CD4-positive, alpha-beta T cell (primary cell): ENCODE measurements at regions not wholly inside any gene's neighbourhood (a gene's known extent, or its start where the extent isn't known, plus 50 kb on each side); places are given as distances from the start of the nearest gene placed in this dataset.

Source experiments
- ATAC-seq: fragments of 200-7000 bp; cut with Tn5 transposase; one replicate; pipeline ENCODE4 v1.10.0; 2022; ENCODE audit warnings: mild to moderate bottlenecking; ENCODE audit not compliant: poor library complexity
- CTCF ChIA-PET: fragments of 350-600 bp; sonication (Branson Sonifier 250); formaldehyde crosslinking; loops from one replicate; lab custom pipeline; 2021; ENCODE audit warnings: antibody characterized with exemption, inconsistent platforms; lab: Charles Lee
- POLR2A ChIA-PET: fragments of 350-600 bp; sonication (Branson Sonifier 250); formaldehyde crosslinking; loops from one replicate; lab custom pipeline; 2021; ENCODE audit warnings: antibody characterized with exemption, inconsistent platforms; lab: Charles Lee
- DNase-seq, 14 experiments: peaks; one replicate each; pipeline ENCODE4 v3.0.0-alpha.2; 2013 to 2020; ENCODE audit warnings: mixed read lengths in 2 of 14
- H3K27ac ChIP-seq, 2 donors: one replicate each; pipeline versions ENCODE4 v1.5.1 to v1.7.0; 2013; ENCODE audit warnings: low read length in 2 of 2, low read depth in 1 of 2, mild to moderate bottlenecking in 1 of 2
- H3K27me3 ChIP-seq, 2 experiments: 1 replicate in 1 of 2; 2 replicates in 1 of 2; pipeline versions ENCODE4 v1.6.1 to v1.7.0; 2013; ENCODE audit warnings: low read length in 2 of 2, control low read depth in 1 of 2, mild to moderate bottlenecking in 1 of 2, moderate library complexity in 1 of 2; ENCODE audit not compliant: insufficient read depth in 2 of 2, control insufficient read depth in 1 of 2
- H3K36me3 ChIP-seq: one replicate; pipeline ENCODE4 v1.6.1; 2013; ENCODE audit warnings: low read length, control low read depth; ENCODE audit not compliant: insufficient read depth
- H3K4me1 ChIP-seq: one replicate; pipeline ENCODE4 v1.6.1; 2013; ENCODE audit warnings: low read length, control low read depth; ENCODE audit not compliant: insufficient read depth
- H3K4me3 ChIP-seq: one replicate; pipeline ENCODE4 v1.5.1; 2013; ENCODE audit warnings: mild to moderate bottlenecking, low read length, moderate library complexity
- H3K9me3 ChIP-seq, 2 experiments: 1 replicate in 1 of 2; 2 replicates in 1 of 2; pipeline versions ENCODE4 v1.6.1 to v1.7.0; 2013; ENCODE audit warnings: low read length in 2 of 2, mild to moderate bottlenecking in 2 of 2, control low read depth in 1 of 2, moderate library complexity in 1 of 2; ENCODE audit not compliant: control insufficient read depth in 1 of 2, insufficient read depth in 1 of 2
- H3K27ac Mint-ChIP-seq: one replicate; pipeline ENCODE4 v1.8.0; 2020; ENCODE audit warnings: mixed read lengths
- H3K27me3 Mint-ChIP-seq: one replicate; pipeline ENCODE4 v1.8.0; 2021; ENCODE audit warnings: mixed read lengths
- H3K36me3 Mint-ChIP-seq: one replicate; pipeline ENCODE4 v1.8.0; 2021; ENCODE audit warnings: low read depth, mixed read lengths
- H3K4me1 Mint-ChIP-seq: one replicate; pipeline ENCODE4 v1.8.0; 2021; ENCODE audit warnings: low read depth, mixed read lengths
- H3K4me3 Mint-ChIP-seq: one replicate; pipeline ENCODE4 v1.8.0; 2020; ENCODE audit warnings: mild to moderate bottlenecking, mixed read lengths
- H3K9me3 Mint-ChIP-seq: one replicate; pipeline ENCODE4 v1.8.0; 2020; ENCODE audit warnings: mixed read lengths
- intact Hi-C, 2 experiments: fragments of 100-400 bp; cut with DNase I in 1 of 2; cut with micrococcal nuclease in 1 of 2; formaldehyde crosslinking; loops; one replicate each; pipeline versions ENCODE4 v1.15.1 to v1.9.0; 2023 to 2025; cut with DNase I, micrococcal nuclease
- TF ChIP-seq, protein P1 (sequence below): fragments of 200-600 bp; IDR thresholded peaks from one replicate; pipeline ENCODE4 v1.8.0; 2022; ENCODE audit warnings: antibody characterized with exemption, mild to moderate bottlenecking

GRCh38 chr2:77864426-77864825, 342.2 kb upstream of the LRRTM4 start:
- CTCF ChIA-PET, result no interaction called here
- Histone ChIP-seq H3K9me3 (peaks cover 0 to 9% of the 10 kb centered on the region in 2 experiments), H3K36me3 (no peaks in the 10 kb centered on the region), H3K4me1 (no peaks in the 10 kb centered on the region), H3K27ac (no peak overlapping the region), H3K27me3 (no peaks in the 10 kb centered on the region), H3K4me3 (no peak overlapping the region)
- TF ChIP-seq, protein P1, sequence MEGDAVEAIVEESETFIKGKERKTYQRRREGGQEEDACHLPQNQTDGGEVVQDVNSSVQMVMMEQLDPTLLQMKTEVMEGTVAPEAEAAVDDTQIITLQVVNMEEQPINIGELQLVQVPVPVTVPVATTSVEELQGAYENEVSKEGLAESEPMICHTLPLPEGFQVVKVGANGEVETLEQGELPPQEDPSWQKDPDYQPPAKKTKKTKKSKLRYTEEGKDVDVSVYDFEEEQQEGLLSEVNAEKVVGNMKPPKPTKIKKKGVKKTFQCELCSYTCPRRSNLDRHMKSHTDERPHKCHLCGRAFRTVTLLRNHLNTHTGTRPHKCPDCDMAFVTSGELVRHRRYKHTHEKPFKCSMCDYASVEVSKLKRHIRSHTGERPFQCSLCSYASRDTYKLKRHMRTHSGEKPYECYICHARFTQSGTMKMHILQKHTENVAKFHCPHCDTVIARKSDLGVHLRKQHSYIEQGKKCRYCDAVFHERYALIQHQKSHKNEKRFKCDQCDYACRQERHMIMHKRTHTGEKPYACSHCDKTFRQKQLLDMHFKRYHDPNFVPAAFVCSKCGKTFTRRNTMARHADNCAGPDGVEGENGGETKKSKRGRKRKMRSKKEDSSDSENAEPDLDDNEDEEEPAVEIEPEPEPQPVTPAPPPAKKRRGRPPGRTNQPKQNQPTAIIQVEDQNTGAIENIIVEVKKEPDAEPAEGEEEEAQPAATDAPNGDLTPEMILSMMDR, result no peak
- Mint-ChIP-seq H3K4me1 (no peaks in the 10 kb centered on the region), H3K27ac (no peak overlapping the region), H3K4me3 (no peak overlapping the region), H3K9me3 (peaks cover 6% of the 10 kb centered on the region), H3K27me3 (no peaks in the 10 kb centered on the region), H3K36me3 (no peaks in the 10 kb centered on the region)
- POLR2A ChIA-PET, result no interaction called here
- ATAC-seq, result no peak
- no peak for DNase-seq
- intact Hi-C loops, result no loop called here

GRCh38 chr2:77866661-77867060, 344.5 kb upstream of the LRRTM4 start:
- ChIA-PET CTCF (no interaction called here), POLR2A (no interaction called here)
- Mint-ChIP-seq H3K9me3 (peaks cover 6% of the 10 kb centered on the region), H3K27me3 (no peaks in the 10 kb centered on the region), H3K36me3 (no peaks in the 10 kb centered on the region), H3K4me3 (no peak overlapping the region), H3K27ac (no peak overlapping the region), H3K4me1 (no peaks in the 10 kb centered on the region)
- intact Hi-C loops, result no loop called here
- Histone ChIP-seq H3K4me1 (no peaks in the 10 kb centered on the region), H3K27me3 (no peaks in the 10 kb centered on the region), H3K36me3 (no peaks in the 10 kb centered on the region), H3K4me3 (no peak overlapping the region), H3K27ac (no peak overlapping the region), H3K9me3 (peaks cover 0 to 9% of the 10 kb centered on the region in 2 experiments)
- ATAC-seq (no peak), DNase-seq (no peak)
- TF ChIP-seq, protein P1, result no peak

DNA sequence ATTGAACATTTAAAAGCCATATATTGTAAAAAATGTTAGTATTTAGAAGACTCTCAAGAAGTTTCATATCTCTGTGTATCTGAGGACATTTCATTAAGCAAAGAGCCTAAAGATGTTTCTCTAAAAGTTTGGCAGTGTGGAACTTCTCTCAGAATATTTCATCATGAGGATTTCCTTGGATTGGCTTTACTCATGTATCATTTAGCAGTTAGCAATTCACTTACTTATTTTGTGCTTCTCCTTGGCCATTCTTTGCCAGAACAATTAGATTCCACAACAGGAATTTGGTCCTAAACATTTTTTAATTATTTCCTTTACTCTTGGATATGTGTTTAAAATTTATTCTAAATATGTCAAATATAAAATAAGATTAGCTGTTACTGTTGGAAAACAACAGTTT, 345.0 kb upstream of the LRRTM4 start:
- no peaks in the 10 kb centered on the region for H3K4me1 Mint-ChIP-seq
- CTCF ChIA-PET, result no interaction called here
- intact Hi-C loops, result no loop called here

More for the DNA sequence above, 345.0 kb upstream of the LRRTM4 start:
- no peaks in the 10 kb centered on the region for H3K27me3 ChIP-seq
- Mint-ChIP-seq H3K27ac (no peak overlapping the region), H3K27me3 (no peaks in the 10 kb centered on the region), H3K36me3 (no peaks in the 10 kb centered on the region), H3K9me3 (peaks cover 9% of the 10 kb centered on the region), H3K4me3 (no peak overlapping the region)
- H3K4me1 ChIP-seq, result no peaks in the 10 kb centered on the region
- H3K27ac ChIP-seq, result no peak overlapping the region
- TF ChIP-seq, protein P1, result no peak
- H3K36me3 ChIP-seq, result no peaks in the 10 kb centered on the region
- H3K9me3 ChIP-seq, result peaks cover 0 to 9% of the 10 kb centered on the region in 2 experiments
- ATAC-seq (no peak), DNase-seq (no peak)
- POLR2A ChIA-PET, result no interaction called here
- no peak overlapping the region for H3K4me3 ChIP-seq
